H1 (cell line): ENCODE measurements at regions not wholly inside any gene's neighbourhood (a gene's known extent, or its start where the extent isn't known, plus 50 kb on each side); places are given as distances from the start of the nearest gene placed in this dataset.

Source experiments
- CTCF ChIA-PET: fragments of 300-600 bp; sonication (Branson Sonifier 250); formaldehyde crosslinking; loops from one replicate; lab custom pipeline; 2021; ENCODE audit not compliant: partially characterized antibody; lab: Charles Lee
- POLR2A ChIA-PET: fragments of 300-600 bp; sonication (Branson Sonifier 250); formaldehyde crosslinking; loops from one replicate; lab custom pipeline; 2021; ENCODE audit warnings: inconsistent platforms; ENCODE audit not compliant: partially characterized antibody; lab: Charles Lee
- DNase-seq, 2 experiments: peaks; one replicate each; pipeline versions ENCODE4 v3.0.0 to v3.0.0-alpha.2; 2010 to 2022; ENCODE audit warnings: low spot score in 2 of 2, low read depth in 1 of 2, mixed read lengths in 1 of 2
- FAIRE-seq: peaks from 2 replicates; lab custom pipeline; 2011; peaks lifted over from hg19 to GRCh38; lab: Jason Lieb, UNC
- H2AFZ ChIP-seq: 2 replicates; pipeline ENCODE4 v1.8.1; 2012; ENCODE audit warnings: low read length, inconsistent platforms
- H2AK5ac ChIP-seq: 2 replicates; pipeline ENCODE4 v1.6.1; 2013; ENCODE audit warnings: low read depth, low read length
- H2BK120ac ChIP-seq: replicated peaks from 2 replicates; pipeline ENCODE3; 2013; ENCODE audit warnings: low read depth, low read length, inconsistent platforms
- H2BK12ac ChIP-seq: 2 replicates; pipeline ENCODE4 v1.6.1; 2013; ENCODE audit warnings: low read depth, low read length
- H2BK15ac ChIP-seq: 2 replicates; pipeline ENCODE4 v1.6.1; 2013; ENCODE audit warnings: low read length
- H2BK20ac ChIP-seq: 2 replicates; pipeline ENCODE4 v1.6.1; 2013; ENCODE audit warnings: low read length
- H2BK5ac ChIP-seq: 2 replicates; pipeline ENCODE4 v1.6.1; 2013; ENCODE audit warnings: low read depth, low read length
- H3K14ac ChIP-seq: 2 replicates; pipeline ENCODE4 v1.6.1; 2013; ENCODE audit warnings: inconsistent platforms; ENCODE audit not compliant: insufficient read length
- H3K18ac ChIP-seq: 2 replicates; pipeline ENCODE4 v1.6.1; 2013; ENCODE audit warnings: low read length; ENCODE audit errors: extremely low read depth
- H3K23ac ChIP-seq: 2 replicates; pipeline ENCODE4 v1.6.1; 2013; ENCODE audit warnings: inconsistent platforms; ENCODE audit not compliant: insufficient read length
- H3K23me2 ChIP-seq: 2 replicates; pipeline ENCODE4 v1.6.1; 2013; ENCODE audit warnings: low read depth, low read length
- H3K27ac ChIP-seq: 2 replicates; pipeline ENCODE4 v1.6.1; 2011; ENCODE audit warnings: low read depth, low read length, inconsistent platforms
- H3K27me3 ChIP-seq, 4 experiments: replicated peaks in 1 of 4; 1 replicate in 1 of 4; 2 replicates in 3 of 4; pipeline versions ENCODE4 v1.6.1 to v1.8.1; 2011 to 2013; ENCODE audit warnings: low read length in 3 of 4, mild to moderate bottlenecking in 3 of 4, inconsistent platforms in 2 of 4, mixed read lengths in 2 of 4, moderate library complexity in 1 of 4; ENCODE audit not compliant: control insufficient read depth in 3 of 4, insufficient read depth in 3 of 4; ENCODE audit errors: extremely low read depth in 1 of 4
- H3K36me3 ChIP-seq, 4 experiments: 2 replicates each; pipeline versions ENCODE4 v1.6.1 to v1.8.1; 2011 to 2013; ENCODE audit warnings: mild to moderate bottlenecking in 4 of 4, low read length in 3 of 4, moderate library complexity in 2 of 4, control low read depth in 1 of 4, inconsistent platforms in 1 of 4; ENCODE audit not compliant: insufficient read depth in 4 of 4, control insufficient read depth in 2 of 4
- H3K4ac ChIP-seq: replicated peaks from 2 replicates; pipeline ENCODE3; 2013; ENCODE audit warnings: low read length, low read depth, mixed read lengths, inconsistent platforms; ENCODE audit not compliant: insufficient read length
- H3K4me1 ChIP-seq, 4 experiments: replicated peaks in 1 of 4; 1 replicate in 1 of 4; 2 replicates in 3 of 4; pipeline versions ENCODE4 v1.6.1 to v1.8.1; 2011 to 2013; ENCODE audit warnings: low read length in 3 of 4, inconsistent platforms in 2 of 4, mixed read lengths in 1 of 4; ENCODE audit not compliant: insufficient read depth in 4 of 4, control insufficient read depth in 3 of 4
- H3K4me2 ChIP-seq, 2 experiments: 2 replicates each; pipeline versions ENCODE4 v1.6.1 to v1.8.1; 2011 to 2013; ENCODE audit warnings: low read depth in 2 of 2, low read length in 2 of 2, control low read depth in 1 of 2, inconsistent platforms in 1 of 2, mild to moderate bottlenecking in 1 of 2; ENCODE audit not compliant: insufficient read depth in 1 of 2
- H3K4me3 ChIP-seq, 4 experiments: fragments of 200-600, 300-600 bp in 1 of 4; sonication (generic), shearing (Covaris generic), sonication (Bioruptor Twin) in 1 of 4; 2 replicates each; pipeline versions ENCODE4 v1.5.1 to v1.8.1; 2011 to 2016; ENCODE audit warnings: low read length in 4 of 4, low read depth in 3 of 4, control low read depth in 2 of 4, inconsistent platforms in 2 of 4, mild to moderate bottlenecking in 2 of 4, mixed read lengths in 1 of 4, moderate library complexity in 1 of 4; ENCODE audit not compliant: insufficient read depth in 2 of 4; ENCODE audit errors: extremely low read depth in 1 of 4
- H3K56ac ChIP-seq: replicated peaks from 2 replicates; pipeline ENCODE3; 2013; ENCODE audit warnings: low read depth, mild to moderate bottlenecking, mixed read lengths, low read length, inconsistent platforms; ENCODE audit not compliant: insufficient read length
- H3K79me1 ChIP-seq: 2 replicates; pipeline ENCODE4 v1.6.1; 2013; ENCODE audit warnings: low read depth, low read length, control low read depth
- H3K79me2 ChIP-seq, 2 experiments: 2 replicates each; pipeline versions ENCODE4 v1.6.1 to v1.8.1; 2012 to 2013; ENCODE audit warnings: low read length in 2 of 2, mild to moderate bottlenecking in 2 of 2, inconsistent platforms in 1 of 2; ENCODE audit not compliant: insufficient read depth in 2 of 2, control insufficient read depth in 1 of 2
- H3K9ac ChIP-seq, 4 experiments: replicated peaks in 1 of 4; 1 replicate in 1 of 4; 2 replicates in 3 of 4; pipeline versions ENCODE4 v1.6.1 to v1.8.1; 2011 to 2013; ENCODE audit warnings: low read depth in 3 of 4, low read length in 3 of 4, control low read depth in 2 of 4, mild to moderate bottlenecking in 2 of 4, moderate library complexity in 2 of 4, inconsistent platforms in 1 of 4; ENCODE audit errors: extremely low read depth in 1 of 4
- H3K9me3 ChIP-seq, 2 experiments: 2 replicates each; pipeline versions ENCODE4 v1.6.1 to v1.8.1; 2012 to 2013; ENCODE audit warnings: mild to moderate bottlenecking in 2 of 2, moderate library complexity in 2 of 2, control low read depth in 1 of 2, inconsistent platforms in 1 of 2, low read depth in 1 of 2, low read length in 1 of 2, mixed read lengths in 1 of 2; ENCODE audit not compliant: insufficient read depth in 2 of 2
- H4K20me1 ChIP-seq, 2 experiments: replicated peaks in 1 of 2; 2 replicates each; pipeline versions ENCODE3 to v1.8.1; 2011 to 2013; ENCODE audit warnings: inconsistent platforms in 2 of 2, low read length in 2 of 2, mild to moderate bottlenecking in 1 of 2; ENCODE audit not compliant: insufficient read depth in 2 of 2, control insufficient read depth in 1 of 2
- H4K5ac ChIP-seq: 2 replicates; pipeline ENCODE4 v1.6.1; 2013; ENCODE audit warnings: low read length, low read depth, mixed read lengths, inconsistent platforms; ENCODE audit not compliant: insufficient read length
- H4K8ac ChIP-seq: 2 replicates; pipeline ENCODE4 v1.8.0; 2013; ENCODE audit warnings: mild to moderate bottlenecking, moderate library complexity, low read length, inconsistent platforms; ENCODE audit not compliant: insufficient read depth; ENCODE audit errors: extremely low read depth
- H4K91ac ChIP-seq: replicated peaks from 2 replicates; pipeline ENCODE3; 2013; ENCODE audit warnings: low read length, mixed read lengths, inconsistent platforms; ENCODE audit not compliant: insufficient read length
- ATF2 ChIP-seq: IDR thresholded peaks from 2 replicates; pipeline ENCODE4 v1.6.1; 2012; ENCODE audit warnings: low read length, inconsistent platforms
- CBX8 ChIP-seq: fragments of 300-800, 300-1000 bp; sonication (generic); IDR thresholded peaks from 2 replicates; pipeline ENCODE4 v1.7.1; 2016; ENCODE audit warnings: low read depth, low read length, borderline replicate concordance
- CHD1 ChIP-seq: IDR thresholded peaks from 2 replicates; pipeline ENCODE4 v1.6.1; 2012; ENCODE audit warnings: low read depth, low read length, improper control_type of control experiment
- FOSL1 ChIP-seq: IDR thresholded peaks from 2 replicates; pipeline ENCODE4 v1.6.1; 2011; ENCODE audit warnings: mild to moderate bottlenecking, low read depth, low read length, moderate library complexity; ENCODE audit not compliant: insufficient read depth
- GABPA ChIP-seq: IDR thresholded peaks from 2 replicates; pipeline ENCODE4 v1.6.1; 2011; ENCODE audit warnings: mild to moderate bottlenecking, low read length, moderate library complexity, borderline replicate concordance; ENCODE audit not compliant: insufficient read depth
- HDAC2 ChIP-seq, 2 experiments: fragments of 300-600 bp in 1 of 2; sonication (generic) in 1 of 2; IDR thresholded peaks; 2 replicates each; pipeline ENCODE4 v1.6.1; 2011 to 2012; ENCODE audit warnings: low read depth in 2 of 2, low read length in 2 of 2, mild to moderate bottlenecking in 2 of 2, moderate library complexity in 2 of 2, borderline replicate concordance in 1 of 2, inconsistent platforms in 1 of 2
- MAFK ChIP-seq: IDR thresholded peaks from 2 replicates; pipeline ENCODE4 v1.6.1; 2012; ENCODE audit warnings: low read depth, mild to moderate bottlenecking, improper control_type of control experiment, low read length
- MAX ChIP-seq: IDR thresholded peaks from 2 replicates; pipeline ENCODE4 v1.6.1; 2012; ENCODE audit warnings: inconsistent platforms
- SP2 ChIP-seq: IDR thresholded peaks from 2 replicates; pipeline ENCODE4 v1.6.1; 2012; ENCODE audit warnings: mild to moderate bottlenecking, low read length, inconsistent platforms
- SUZ12 ChIP-seq: fragments of 200-600 bp; sonication (generic); IDR thresholded peaks from 2 replicates; pipeline ENCODE4 v1.6.1; 2012; ENCODE audit warnings: mild to moderate bottlenecking, inconsistent platforms, low read length, moderate library complexity, mixed read lengths
- TAF1 ChIP-seq: IDR thresholded peaks from 2 replicates; pipeline ENCODE4 v1.6.1; 2011; ENCODE audit warnings: mild to moderate bottlenecking, low read depth, low read length
- TEAD4 ChIP-seq: IDR thresholded peaks from 2 replicates; pipeline ENCODE4 v1.6.1; 2012; ENCODE audit warnings: low read depth, low read length, inconsistent platforms, mixed read lengths
- WGBS, 2 experiments: shearing (Covaris generic) in 1 of 2; methylation state at CpG; one replicate each; pipeline versions ENCODE4 v1.1.6 to v1.1.7; 2013 to 2015; ENCODE audit warnings: low lambda C conversion rate in 2 of 2, mixed read lengths in 2 of 2, inconsistent platforms in 1 of 2, low coverage in 1 of 2, missing lambda C conversion rate in 1 of 2; ENCODE audit not compliant: insufficient replicate concordance in 2 of 2, insufficient coverage in 1 of 2, insufficient read length in 1 of 2; ENCODE audit errors: extremely low coverage in 1 of 2, missing lambda C conversion rate in 1 of 2; 5-methylcytosine and 5-hydroxymethylcytosine counted together

- no peaks in the 10 kb centered on the region for H3K79me2 ChIP-seq
- H3K23ac ChIP-seq: no peak overlapping the region
- H3K14ac ChIP-seq: no peak overlapping the region
- FAIRE-seq (no peak), DNase-seq (no peak)
- H2BK15ac ChIP-seq: no peak overlapping the region
- H3K27ac ChIP-seq: no peak overlapping the region
- H3K9ac ChIP-seq: no peak overlapping the region
- H3K4ac ChIP-seq: no peak overlapping the region
- H2AFZ ChIP-seq: no peak overlapping the region
- H4K20me1 ChIP-seq: no peaks in the 10 kb centered on the region
- no peaks in the 10 kb centered on the region for H3K27me3 ChIP-seq
- H2AK5ac ChIP-seq: no peak overlapping the region
- no peak overlapping the region for H2BK20ac ChIP-seq
- H4K91ac ChIP-seq: no peak overlapping the region
- no peak overlapping the region for H3K4me3 ChIP-seq
- no peak overlapping the region for H4K8ac ChIP-seq
- ChIA-PET POLR2A (no interaction called here), CTCF (interaction anchor here (1.4 kb wide), 1 partner anchor 8 kb away, joined by 5 read pairs; no protein-coding TSS in a partner anchor)
- H3K36me3 ChIP-seq: no peaks in the 10 kb centered on the region
- no peaks in the 10 kb centered on the region for H3K23me2 ChIP-seq
- no peak overlapping the region for H3K56ac ChIP-seq
- 84% methylated on average over 6 of the region's 6 CpGs; no CpG with 5 or more reads in 1 of the 2 experiments for WGBS, 2 experiments
- no peak overlapping the region for H3K4me2 ChIP-seq
- H3K9me3 ChIP-seq: no peaks in the 10 kb centered on the region
- H3K18ac ChIP-seq: no peak overlapping the region
- no peak overlapping the region for H2BK120ac ChIP-seq
- no peak overlapping the region for H2BK12ac ChIP-seq
- no peaks in the 10 kb centered on the region for H3K79me1 ChIP-seq
- H2BK5ac ChIP-seq: no peak overlapping the region
- no peak overlapping the region for H4K5ac ChIP-seq
- H3K4me1 ChIP-seq: no peaks in the 10 kb centered on the region
- TF ChIP-seq FOSL1 (no peak), MAX (no peak), SP2 (no peak), TAF1 (no peak), HDAC2 (IDR thresholded peaks at IDR 0.05; ENCODE audit: borderline replicate concordance in 1 of 2, low read depth in 2 of 2, low read length in 2 of 2) (no peak), ATF2 (no peak), TEAD4 (no peak), MAFK (no peak), SUZ12 (no peak), CBX8 (no peak), CHD1 (no peak), GABPA (no peak)
Observed at GRCh38 chr1:221470000-221470698, 271.7 kb downstream of the DUSP10 start.
